CD14-positive monocyte (primary cell): ENCODE measurements at regions not wholly inside any gene's neighbourhood (a gene's known extent, or its start where the extent isn't known, plus 50 kb on each side); places are given as distances from the start of the nearest gene placed in this dataset.

ENCODE experiments used
- DNase-seq, 3 donors: peaks; one replicate each; pipeline ENCODE4 v3.0.0-alpha.2; 2011 to 2022
- H2AFZ ChIP-seq: 2 replicates; pipeline ENCODE4 v1.6.0; 2012; ENCODE audit warnings: mild to moderate bottlenecking, low read depth, low read length, inconsistent platforms; ENCODE audit not compliant: insufficient read depth, poor library complexity, severe bottlenecking
- H3K27ac ChIP-seq, 2 donors: 1 replicate in 1 of 2; 2 replicates in 1 of 2; pipeline ENCODE4 v1.5.1; 2012 to 2013; ENCODE audit warnings: low read length in 2 of 2, control low read depth in 1 of 2, inconsistent platforms in 1 of 2, low read depth in 1 of 2, mild to moderate bottlenecking in 1 of 2
- H3K27me3 ChIP-seq, 2 donors: one replicate each; pipeline versions ENCODE4 v1.6.0 to v1.6.1; 2011 to 2013; ENCODE audit warnings: low read length in 2 of 2; ENCODE audit not compliant: control insufficient read depth in 2 of 2, insufficient read depth in 2 of 2
- H3K36me3 ChIP-seq, 2 donors: replicated peaks in 1 of 2; 1 replicate in 1 of 2; 2 replicates in 1 of 2; pipeline versions ENCODE4 v1.5.1 to v1.6.1; 2012 to 2013; ENCODE audit warnings: low read length in 2 of 2, control low read depth in 1 of 2, inconsistent platforms in 1 of 2, mild to moderate bottlenecking in 1 of 2; ENCODE audit not compliant: insufficient read depth in 2 of 2, control insufficient read depth in 1 of 2
- H3K4me1 ChIP-seq, 2 donors: 1 replicate in 1 of 2; 2 replicates in 1 of 2; pipeline versions ENCODE4 v1.5.1 to v1.6.1; 2012 to 2013; ENCODE audit warnings: low read length in 2 of 2, control low read depth in 1 of 2, inconsistent platforms in 1 of 2, mild to moderate bottlenecking in 1 of 2, moderate library complexity in 1 of 2; ENCODE audit not compliant: insufficient read depth in 2 of 2, control insufficient read depth in 1 of 2
- H3K4me2 ChIP-seq: replicated peaks from 2 replicates; pipeline ENCODE3; 2012; ENCODE audit warnings: low read length, moderate library complexity, mild to moderate bottlenecking; ENCODE audit not compliant: poor library complexity, severe bottlenecking; ENCODE audit errors: extremely low read depth
- H3K4me3 ChIP-seq, 3 experiments: fragments of 200-600 bp in 1 of 3; sonication (generic) in 1 of 3; replicated peaks in 1 of 3; 1 replicate in 2 of 3; 2 replicates in 1 of 3; pipeline ENCODE4 v1.5.1; 2011 to 2013; ENCODE audit warnings: low read length in 3 of 3, mild to moderate bottlenecking in 3 of 3, control low read depth in 2 of 3, low read depth in 2 of 3, inconsistent platforms in 1 of 3, moderate library complexity in 1 of 3
- H3K79me2 ChIP-seq: 2 replicates; pipeline ENCODE4 v1.6.0; 2012; ENCODE audit warnings: mild to moderate bottlenecking, control low read depth, inconsistent platforms, low read length, moderate library complexity; ENCODE audit not compliant: insufficient read depth
- H3K9ac ChIP-seq: 2 replicates; pipeline ENCODE4 v1.6.0; 2017; ENCODE audit warnings: low read length, mild to moderate bottlenecking; ENCODE audit not compliant: insufficient read depth, poor library complexity, severe bottlenecking
- H3K9me3 ChIP-seq, 2 donors: replicated peaks in 1 of 2; 1 replicate in 1 of 2; 2 replicates in 1 of 2; pipeline versions ENCODE4 v1.5.1 to v1.6.1; 2012 to 2013; ENCODE audit warnings: low read length in 2 of 2, control low read depth in 1 of 2; ENCODE audit not compliant: control insufficient read depth in 1 of 2, insufficient read depth in 1 of 2
- H4K20me1 ChIP-seq: 2 replicates; pipeline ENCODE4 v1.6.0; 2012; ENCODE audit warnings: mild to moderate bottlenecking, low read length, control low read depth, moderate library complexity; ENCODE audit not compliant: insufficient read depth
- H3K27ac Mint-ChIP-seq, 7 donors: one replicate each; pipeline ENCODE4 v1.8.0; 2020; ENCODE audit warnings: mild to moderate bottlenecking in 7 of 7, mixed read lengths in 7 of 7, moderate library complexity in 6 of 7, inconsistent platforms in 2 of 7
- H3K27me3 Mint-ChIP-seq, 3 donors: one replicate each; pipeline ENCODE4 v1.8.0; 2021 to 2022; ENCODE audit warnings: low read depth in 3 of 3, mild to moderate bottlenecking in 3 of 3, mixed read lengths in 3 of 3, moderate library complexity in 3 of 3, inconsistent platforms in 1 of 3
- H3K36me3 Mint-ChIP-seq, 2 donors: one replicate each; pipeline ENCODE4 v1.8.0; 2020; ENCODE audit warnings: mixed read lengths in 2 of 2, inconsistent platforms in 1 of 2, mild to moderate bottlenecking in 1 of 2
- H3K4me1 Mint-ChIP-seq: one replicate; pipeline ENCODE4 v1.8.0; 2020; ENCODE audit warnings: mild to moderate bottlenecking, mixed read lengths
- H3K4me3 Mint-ChIP-seq, 2 donors: one replicate each; pipeline ENCODE4 v1.8.0; 2020; ENCODE audit warnings: mild to moderate bottlenecking in 2 of 2, mixed read lengths in 2 of 2, moderate library complexity in 1 of 2
- H3K9me3 Mint-ChIP-seq, 7 donors: one replicate each; pipeline ENCODE4 v1.8.0; 2020 to 2022; ENCODE audit warnings: mixed read lengths in 7 of 7, mild to moderate bottlenecking in 6 of 7, moderate library complexity in 6 of 7, inconsistent platforms in 2 of 7
- CTCF ChIP-seq: fragments of 200-600 bp; IDR thresholded peaks from one replicate; pipeline ENCODE4 v1.8.0; 2022; ENCODE audit warnings: antibody characterized with exemption, mild to moderate bottlenecking
- WGBS: methylation state at CpG from one replicate; pipeline ENCODE4 v1.1.5; 2013; ENCODE audit warnings: missing lambda C conversion rate; ENCODE audit not compliant: insufficient coverage; 5-methylcytosine and 5-hydroxymethylcytosine counted together
- intact Hi-C, 2 donors: fragments of 100-400 bp; cut with micrococcal nuclease; formaldehyde crosslinking; loops; one replicate each; pipeline versions ENCODE4 v1.15.0 to v1.15.1; 2023

- intact Hi-C loops = no loop called here
- TF ChIP-seq CTCF = no peak
- Mint-ChIP-seq H3K9me3 (peaks cover 0 to 5% (median 2%) of the 10 kb centered on the region in 7 donors), H3K4me3 (no peak overlapping the region), H3K4me1 (no peaks in the 10 kb centered on the region), H3K27me3 (peaks cover 0 to 1% (median 0%) of the 10 kb centered on the region in 3 donors), H3K27ac (no peak overlapping the region), H3K36me3 (no peaks in the 10 kb centered on the region)
- no peak for DNase-seq
- H3K27ac ChIP-seq = no peak overlapping the region
- no peak overlapping the region for H2AFZ ChIP-seq
- H3K27me3 ChIP-seq = no peaks in the 10 kb centered on the region
- no peaks in the 10 kb centered on the region for H3K9me3 ChIP-seq
- no CpG with 5 or more reads among the region's 1 CpG for WGBS
- no peaks in the 10 kb centered on the region for H3K79me2 ChIP-seq
- no peak overlapping the region for H3K4me3 ChIP-seq
- no peak overlapping the region for H3K4me2 ChIP-seq
- no peak overlapping the region for H3K9ac ChIP-seq
- no peaks in the 10 kb centered on the region for H3K4me1 ChIP-seq
- no peaks in the 10 kb centered on the region for H3K36me3 ChIP-seq
- no peaks in the 10 kb centered on the region for H4K20me1 ChIP-seq
These were observed 333.6 kb downstream of the GPD2 start for GRCh38 chr2:156769802-156770201.

- Mint-ChIP-seq H3K27me3 (peaks cover 0 to 1% (median 0%) of the 10 kb centered on the region in 3 donors), H3K36me3 (no peaks in the 10 kb centered on the region), H3K4me3 (no peak overlapping the region), H3K4me1 (no peaks in the 10 kb centered on the region), H3K9me3 (peaks cover 5 to 21% (median 8%) of the 10 kb centered on the region in 7 donors), H3K27ac (no peak overlapping the region)
- Histone ChIP-seq H3K27me3 (no peaks in the 10 kb centered on the region), H3K4me1 (no peaks in the 10 kb centered on the region), H3K36me3 (no peaks in the 10 kb centered on the region), H3K9ac (no peak overlapping the region), H3K4me2 (no peak overlapping the region), H3K27ac (no peak overlapping the region), H4K20me1 (no peaks in the 10 kb centered on the region), H3K79me2 (no peaks in the 10 kb centered on the region), H3K9me3 (peaks cover 0 to 6% of the 10 kb centered on the region in 2 donors), H2AFZ (no peak overlapping the region), H3K4me3 (no peak overlapping the region)
- intact Hi-C loops = no loop called here
- DNase-seq = no peak
- WGBS = no CpG with 5 or more reads among the region's 3 CpGs
- TF ChIP-seq CTCF = no peak
These were observed 342.7 kb downstream of the GPD2 start for GRCh38 chr2:156778916-156779315.
